Naive thymus-derived CD4-positive, alpha-beta T cell (primary cell): ENCODE measurements at regions not wholly inside any gene's neighbourhood (a gene's known extent, or its start where the extent isn't known, plus 50 kb on each side); places are given as distances from the start of the nearest gene placed in this dataset.

Experiments used
- ATAC-seq: fragments of 150-1000 bp; cut with Tn5 transposase; 2 replicates; pipeline ENCODE4 v1.10.0; 2021; ENCODE audit warnings: mild to moderate bottlenecking, moderate library complexity
- CTCF ChIA-PET: fragments of 350-600 bp; sonication (Branson Sonifier 250); formaldehyde crosslinking; loops from one replicate; lab custom pipeline; 2021; ENCODE audit warnings: antibody characterized with exemption; lab: Charles Lee
- POLR2A ChIA-PET: fragments of 350-600 bp; sonication (Branson Sonifier 250); formaldehyde crosslinking; loops from one replicate; lab custom pipeline; 2021; ENCODE audit warnings: antibody characterized with exemption, inconsistent platforms; lab: Charles Lee
- DNase-seq, 9 donors: peaks; one replicate each; pipeline versions ENCODE4 v3.0.0 to v3.0.0-alpha.2; 2020 to 2022; ENCODE audit warnings: mixed read lengths in 1 of 9
- H3K27ac ChIP-seq: one replicate; pipeline ENCODE4 v1.7.0; 2013; ENCODE audit warnings: mild to moderate bottlenecking, low read depth, low read length, moderate library complexity
- H3K27me3 ChIP-seq, 2 donors: one replicate each; pipeline ENCODE4 v1.7.0; 2013; ENCODE audit warnings: low read length in 2 of 2, mild to moderate bottlenecking in 2 of 2, moderate library complexity in 2 of 2; ENCODE audit not compliant: control insufficient read depth in 2 of 2, insufficient read depth in 2 of 2
- H3K36me3 ChIP-seq, 3 experiments: 1 replicate in 2 of 3; 2 replicates in 1 of 3; pipeline ENCODE4 v1.7.0; 2013; ENCODE audit warnings: low read length in 3 of 3, mild to moderate bottlenecking in 3 of 3, moderate library complexity in 1 of 3; ENCODE audit not compliant: insufficient read depth in 3 of 3, control insufficient read depth in 2 of 3
- H3K4me1 ChIP-seq, 2 donors: one replicate each; pipeline ENCODE4 v1.7.0; 2013; ENCODE audit warnings: low read length in 2 of 2, mild to moderate bottlenecking in 2 of 2, moderate library complexity in 1 of 2; ENCODE audit not compliant: control insufficient read depth in 2 of 2, insufficient read depth in 2 of 2
- H3K4me3 ChIP-seq: 2 replicates; pipeline ENCODE4 v1.7.0; 2013; ENCODE audit warnings: mild to moderate bottlenecking, low read length
- H3K9me3 ChIP-seq, 3 experiments: 1 replicate in 2 of 3; 2 replicates in 1 of 3; pipeline ENCODE4 v1.7.0; 2013; ENCODE audit warnings: low read length in 3 of 3; ENCODE audit not compliant: control insufficient read depth in 2 of 3
- H3K27ac Mint-ChIP-seq, 9 donors: one replicate each; pipeline ENCODE4 v1.8.0; 2020 to 2022; ENCODE audit warnings: mixed read lengths in 9 of 9, mild to moderate bottlenecking in 8 of 9, moderate library complexity in 5 of 9, inconsistent platforms in 2 of 9
- H3K27me3 Mint-ChIP-seq, 5 donors: one replicate each; pipeline ENCODE4 v1.8.0; 2021 to 2022; ENCODE audit warnings: mixed read lengths in 5 of 5, mild to moderate bottlenecking in 1 of 5
- H3K36me3 Mint-ChIP-seq, 5 donors: one replicate each; pipeline ENCODE4 v1.8.0; 2020 to 2022; ENCODE audit warnings: mixed read lengths in 5 of 5, mild to moderate bottlenecking in 3 of 5, inconsistent platforms in 1 of 5
- H3K4me1 Mint-ChIP-seq, 7 donors: one replicate each; pipeline ENCODE4 v1.8.0; 2020 to 2022; ENCODE audit warnings: mixed read lengths in 7 of 7, mild to moderate bottlenecking in 3 of 7, inconsistent platforms in 1 of 7
- H3K4me3 Mint-ChIP-seq, 10 donors: one replicate each; pipeline ENCODE4 v1.8.0; 2020 to 2022; ENCODE audit warnings: mild to moderate bottlenecking in 10 of 10, mixed read lengths in 10 of 10, moderate library complexity in 6 of 10, inconsistent platforms in 2 of 10
- H3K9me3 Mint-ChIP-seq, 11 donors: one replicate each; pipeline ENCODE4 v1.8.0; 2020 to 2022; ENCODE audit warnings: mixed read lengths in 11 of 11, mild to moderate bottlenecking in 4 of 11, inconsistent platforms in 1 of 11, moderate library complexity in 1 of 11
- intact Hi-C, 2 donors: fragments of 100-400 bp; cut with micrococcal nuclease; formaldehyde crosslinking; loops; one replicate each; pipeline ENCODE4 v1.15.1; 2023

GRCh38 chr4:129707949-129708348, 612.0 kb downstream of the C4orf33 start:
- ChIA-PET POLR2A (no interaction called here), CTCF (no interaction called here)
- H3K9me3 Mint-ChIP-seq, result peaks cover 0 to 11% (median 2%) of the 10 kb centered on the region in 11 donors
- no peak for ATAC-seq
- H3K27me3 ChIP-seq, result no peaks in the 10 kb centered on the region
- H3K27ac ChIP-seq, result no peak overlapping the region
- no peaks in the 10 kb centered on the region for H3K36me3 ChIP-seq
- peaks cover 0 to 5% (median 0%) of the 10 kb centered on the region in 5 donors for H3K27me3 Mint-ChIP-seq
- DNase-seq, result no peak
- no peaks in the 10 kb centered on the region for H3K4me1 ChIP-seq
- no peak overlapping the region for H3K27ac Mint-ChIP-seq
- no peaks in the 10 kb centered on the region for H3K36me3 Mint-ChIP-seq
- no peak overlapping the region for H3K4me3 ChIP-seq
- H3K4me3 Mint-ChIP-seq, result no peak overlapping the region
- H3K9me3 ChIP-seq, result no peaks in the 10 kb centered on the region
- intact Hi-C loops, result no loop called here
- H3K4me1 Mint-ChIP-seq, result peaks cover 0 to 13% (median 0%) of the 10 kb centered on the region in 7 donors

DNA sequence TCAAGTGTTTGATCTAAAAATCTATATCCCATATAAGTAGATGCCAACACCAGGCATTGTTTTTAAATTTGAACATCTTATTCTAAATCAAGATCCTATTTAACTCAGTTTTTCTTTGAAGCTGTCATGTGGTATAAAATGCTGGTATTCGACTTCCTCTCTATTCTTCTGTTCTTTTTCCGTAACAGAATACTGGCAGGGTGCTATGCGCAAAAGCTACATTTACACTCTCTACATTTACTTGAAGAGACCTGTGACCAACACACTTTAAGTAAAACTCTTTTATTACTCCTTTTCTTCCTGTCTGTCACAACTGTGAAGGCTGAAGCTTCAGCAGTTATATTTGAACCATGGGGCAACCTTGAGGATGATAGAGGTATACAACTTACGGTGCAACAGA, 612.8 kb downstream of the C4orf33 start:
- POLR2A ChIA-PET, result no interaction called here
- no peaks in the 10 kb centered on the region for H3K36me3 Mint-ChIP-seq
- no peaks in the 10 kb centered on the region for H3K36me3 ChIP-seq
- no peaks in the 10 kb centered on the region for H3K27me3 ChIP-seq
- H3K27ac ChIP-seq, result no peak overlapping the region
- H3K4me3 ChIP-seq, result no peak overlapping the region
- ATAC-seq (no peak), DNase-seq (peak in 3 of 9 donors; percentile 11 to 40 (median 35))
- peaks cover 0 to 13% (median 0%) of the 10 kb centered on the region in 7 donors for H3K4me1 Mint-ChIP-seq
- peak overlapping the region in 4 of 10 donors; percentile 39 to 63 (median 58) for H3K4me3 Mint-ChIP-seq
- CTCF ChIA-PET, result no interaction called here
- peaks cover 0 to 5% (median 0%) of the 10 kb centered on the region in 5 donors for H3K27me3 Mint-ChIP-seq
- peaks cover 0 to 11% (median 2%) of the 10 kb centered on the region in 11 donors for H3K9me3 Mint-ChIP-seq
- no peaks in the 10 kb centered on the region for H3K4me1 ChIP-seq
- intact Hi-C loops, result no loop called here
- H3K27ac Mint-ChIP-seq, result peak overlapping the region in 3 of 9 donors; percentile 2 to 46 (median 41)
- no peaks in the 10 kb centered on the region for H3K9me3 ChIP-seq

DNA sequence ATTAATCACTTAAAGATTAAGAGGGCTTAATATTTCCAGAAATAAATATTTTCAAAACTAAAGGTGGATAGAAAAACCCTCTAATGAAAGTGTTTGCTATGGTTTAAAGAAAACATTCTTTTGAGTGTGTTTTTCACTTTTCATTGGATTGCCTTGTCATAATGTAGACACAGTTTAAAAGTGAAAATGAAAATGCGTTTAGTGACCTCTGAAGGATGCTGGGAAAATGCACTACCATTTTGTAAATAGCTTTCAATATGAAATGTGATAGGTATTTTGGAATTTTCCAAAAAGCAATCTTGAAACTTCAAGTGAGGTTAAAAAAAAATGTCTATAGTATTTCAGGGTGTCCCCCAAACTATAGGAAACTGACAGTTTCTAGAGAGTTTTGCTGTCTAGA, 642.2 kb downstream of the C4orf33 start:
- Mint-ChIP-seq H3K27me3 (no peaks in the 10 kb centered on the region), H3K9me3 (peaks cover 0 to 6% (median 0%) of the 10 kb centered on the region in 11 donors), H3K36me3 (no peaks in the 10 kb centered on the region), H3K4me1 (peaks cover 0 to 4% (median 0%) of the 10 kb centered on the region in 7 donors), H3K27ac (no peak overlapping the region), H3K4me3 (no peak overlapping the region)
- Histone ChIP-seq H3K27me3 (no peaks in the 10 kb centered on the region), H3K27ac (no peak overlapping the region), H3K9me3 (no peaks in the 10 kb centered on the region), H3K4me3 (no peak overlapping the region), H3K36me3 (no peaks in the 10 kb centered on the region), H3K4me1 (no peaks in the 10 kb centered on the region)
- ATAC-seq (no peak), DNase-seq (no peak)
- ChIA-PET CTCF (no interaction called here), POLR2A (no interaction called here)
- intact Hi-C loops, result no loop called here

GRCh38 chr4:129747756-129748155, 651.8 kb downstream of the C4orf33 start:
- H3K27me3 ChIP-seq, result no peaks in the 10 kb centered on the region
- Mint-ChIP-seq H3K27me3 (peaks cover 0 to 5% (median 0%) of the 10 kb centered on the region in 5 donors), H3K36me3 (no peaks in the 10 kb centered on the region), H3K4me3 (no peak overlapping the region), H3K27ac (no peak overlapping the region), H3K9me3 (peaks cover 0 to 19% (median 0%) of the 10 kb centered on the region in 11 donors), H3K4me1 (no peaks in the 10 kb centered on the region)
- no peak overlapping the region for H3K27ac ChIP-seq
- ATAC-seq, result no peak
- H3K4me1 ChIP-seq, result no peaks in the 10 kb centered on the region
- H3K36me3 ChIP-seq, result no peaks in the 10 kb centered on the region
- ChIA-PET CTCF (no interaction called here), POLR2A (no interaction called here)
- intact Hi-C loops, result no loop called here
- no peak for DNase-seq
- no peak overlapping the region for H3K4me3 ChIP-seq
- no peaks in the 10 kb centered on the region for H3K9me3 ChIP-seq

GRCh38 chr4:129748991-129749390, 653.0 kb downstream of the C4orf33 start:
- Histone ChIP-seq H3K36me3 (no peaks in the 10 kb centered on the region), H3K4me1 (no peaks in the 10 kb centered on the region), H3K27me3 (no peaks in the 10 kb centered on the region), H3K27ac (no peak overlapping the region), H3K4me3 (no peak overlapping the region), H3K9me3 (no peaks in the 10 kb centered on the region)
- H3K9me3 Mint-ChIP-seq, result peaks cover 0 to 19% (median 0%) of the 10 kb centered on the region in 11 donors
- ATAC-seq (no peak), DNase-seq (no peak)
- peaks cover 0 to 5% (median 0%) of the 10 kb centered on the region in 5 donors for H3K27me3 Mint-ChIP-seq
- H3K27ac Mint-ChIP-seq, result no peak overlapping the region
- H3K4me3 Mint-ChIP-seq, result no peak overlapping the region
- ChIA-PET POLR2A (no interaction called here), CTCF (no interaction called here)
- H3K36me3 Mint-ChIP-seq, result no peaks in the 10 kb centered on the region
- intact Hi-C loops, result no loop called here
- no peaks in the 10 kb centered on the region for H3K4me1 Mint-ChIP-seq

DNA sequence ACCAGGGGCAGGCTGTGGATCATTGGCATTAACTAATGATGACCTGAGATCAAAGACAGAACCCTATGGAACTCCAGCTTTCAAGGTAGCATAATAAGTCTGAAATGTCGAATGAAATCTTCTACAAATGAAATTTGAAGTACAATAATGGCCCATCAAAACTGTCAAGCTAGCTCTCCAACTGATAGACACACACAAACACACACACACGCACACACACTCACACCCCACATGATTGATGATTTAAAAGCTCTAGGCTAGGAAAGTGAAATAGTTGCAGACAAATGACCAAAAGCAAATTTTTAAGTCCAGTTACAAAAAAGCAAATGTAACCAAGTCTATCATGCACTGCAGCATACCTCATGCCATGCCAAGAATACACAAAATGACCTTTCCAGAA, 655.7 kb downstream of the C4orf33 start:
- ChIA-PET POLR2A (no interaction called here), CTCF (no interaction called here)
- Mint-ChIP-seq H3K27me3 (peaks cover 0 to 5% (median 0%) of the 10 kb centered on the region in 5 donors), H3K4me3 (no peak overlapping the region), H3K9me3 (peaks cover 0 to 10% (median 0%) of the 10 kb centered on the region in 11 donors), H3K27ac (no peak overlapping the region), H3K36me3 (peaks cover 0 to 3% (median 0%) of the 10 kb centered on the region in 5 donors), H3K4me1 (no peaks in the 10 kb centered on the region)
- Histone ChIP-seq H3K4me3 (no peak overlapping the region), H3K4me1 (no peaks in the 10 kb centered on the region), H3K27me3 (no peaks in the 10 kb centered on the region), H3K9me3 (no peaks in the 10 kb centered on the region), H3K36me3 (no peaks in the 10 kb centered on the region), H3K27ac (no peak overlapping the region)
- DNase-seq, result no peak
- intact Hi-C loops, result no loop called here
- no peak for ATAC-seq

- H3K27me3 Mint-ChIP-seq, result no peaks in the 10 kb centered on the region
- no peak for ATAC-seq
- intact Hi-C loops, result no loop called here
- CTCF ChIA-PET, result no interaction called here
- DNase-seq, result no peak
- H3K9me3 ChIP-seq, result no peaks in the 10 kb centered on the region
- H3K27me3 ChIP-seq, result no peaks in the 10 kb centered on the region
- no peak overlapping the region for H3K27ac Mint-ChIP-seq
- no peak overlapping the region for H3K27ac ChIP-seq
- H3K9me3 Mint-ChIP-seq, result peaks cover 0 to 8% (median 0%) of the 10 kb centered on the region in 11 donors
- H3K4me3 Mint-ChIP-seq, result no peak overlapping the region
- no peaks in the 10 kb centered on the region for H3K4me1 ChIP-seq
- POLR2A ChIA-PET, result no interaction called here
- no peaks in the 10 kb centered on the region for H3K4me1 Mint-ChIP-seq
- no peaks in the 10 kb centered on the region for H3K36me3 ChIP-seq
- H3K36me3 Mint-ChIP-seq, result no peaks in the 10 kb centered on the region
- no peak overlapping the region for H3K4me3 ChIP-seq
Measured at GRCh38 chr4:129783596-129783995, 687.6 kb downstream of the C4orf33 start.
